ENCODE measurements at regions not wholly inside any gene's neighbourhood (a gene's known extent, or its start where the extent isn't known, plus 50 kb on each side); places are given as distances from the start of the nearest gene placed in this dataset.

DNA sequence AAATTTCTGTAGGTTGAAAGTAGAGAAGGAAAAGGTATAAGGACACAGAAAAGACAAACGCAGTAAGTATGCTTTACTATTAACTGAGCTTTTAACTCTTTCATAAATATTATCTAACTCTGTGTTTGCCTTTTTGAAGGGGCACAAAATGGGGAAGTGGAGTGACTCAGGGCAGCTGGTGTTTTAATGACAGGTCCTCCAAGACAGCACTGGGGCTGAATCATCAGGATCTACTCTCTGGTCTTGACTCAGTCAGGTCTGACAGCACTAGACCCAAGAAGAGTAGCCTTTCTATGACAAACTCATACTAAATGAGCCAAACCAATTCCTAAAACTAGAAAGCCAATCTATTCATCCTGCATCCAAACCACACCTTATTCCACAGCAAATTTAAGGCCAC is 102.2 kb downstream of the APTX start:
- CTCF ChIA-PET: interaction anchor here (1.2 kb wide), 1 partner anchor 70 kb away, joined by 3 read pairs; no protein-coding TSS in a partner anchor
- POLR2A ChIA-PET: no interaction called here
- DNase-seq: no peak
- Mint-ChIP-seq H3K4me3 (no peak overlapping the region), H3K9me3 (peaks cover 0 to 3% (median 2%) of the 10 kb centered on the region in 5 donors), H3K36me3 (peaks cover 0 to 5% (median 0%) of the 10 kb centered on the region in 3 donors), H3K27ac (no peak overlapping the region), H3K27me3 (peaks cover 10 to 22% of the 10 kb centered on the region in 2 donors), H3K4me1 (no peaks in the 10 kb centered on the region)
- no peaks in the 10 kb centered on the region for H3K36me3 ChIP-seq (ENCODE audit: insufficient read depth, low read length)
- no peak overlapping the region for H3K4me3 ChIP-seq (ENCODE audit: low read length)
- H3K4me1 ChIP-seq (ENCODE audit: insufficient read depth, low read length): no peaks in the 10 kb centered on the region
- no peaks in the 10 kb centered on the region for H3K9me3 ChIP-seq (ENCODE audit: low read length)
- no peak overlapping the region for H3K27ac ChIP-seq (ENCODE audit: low read depth, low read length)
- no peaks in the 10 kb centered on the region for H3K27me3 ChIP-seq (ENCODE audit: insufficient read depth, low read length, poor library complexity, severe bottlenecking)

DNA sequence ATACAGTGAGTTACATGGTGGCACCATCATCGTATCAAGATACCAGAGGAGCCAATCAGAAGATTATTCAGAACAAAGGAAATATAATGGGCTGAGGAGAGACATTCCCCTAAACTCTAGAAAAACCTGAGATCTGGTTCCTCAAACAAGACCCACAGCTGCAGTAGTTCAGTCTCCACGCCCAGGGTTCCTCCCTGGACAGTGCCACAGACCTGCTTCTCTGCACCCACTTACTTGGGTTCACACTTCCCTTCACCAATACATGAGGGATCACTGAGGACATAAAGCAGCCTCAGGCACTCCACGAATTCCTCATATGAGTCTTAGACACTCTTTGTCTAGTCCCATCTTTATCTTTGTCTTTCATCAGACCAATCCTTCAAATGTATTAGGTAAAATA is 101.7 kb downstream of the APTX start:
- H3K36me3 Mint-ChIP-seq: peaks cover 0 to 5% (median 0%) of the 10 kb centered on the region in 3 donors
- H3K9me3 Mint-ChIP-seq: peaks cover 0 to 3% (median 2%) of the 10 kb centered on the region in 5 donors
- H3K27me3 Mint-ChIP-seq: peaks cover 10 to 23% of the 10 kb centered on the region in 2 donors
- ChIA-PET POLR2A (no interaction called here), CTCF (interaction anchor here (1.2 kb wide), 1 partner anchor 70 kb away, joined by 3 read pairs; no protein-coding TSS in a partner anchor)
- Histone ChIP-seq H3K27ac (ENCODE audit: low read depth, low read length) (no peak overlapping the region), H3K4me1 (ENCODE audit: insufficient read depth, low read length) (no peaks in the 10 kb centered on the region), H3K36me3 (ENCODE audit: insufficient read depth, low read length) (no peaks in the 10 kb centered on the region), H3K27me3 (ENCODE audit: insufficient read depth, low read length, poor library complexity, severe bottlenecking) (no peaks in the 10 kb centered on the region), H3K4me3 (ENCODE audit: low read length) (no peak overlapping the region), H3K9me3 (ENCODE audit: low read length) (no peaks in the 10 kb centered on the region)
- no peak overlapping the region for H3K4me3 Mint-ChIP-seq
- no peak for DNase-seq
- no peaks in the 10 kb centered on the region for H3K4me1 Mint-ChIP-seq
- H3K27ac Mint-ChIP-seq: no peak overlapping the region

DNA sequence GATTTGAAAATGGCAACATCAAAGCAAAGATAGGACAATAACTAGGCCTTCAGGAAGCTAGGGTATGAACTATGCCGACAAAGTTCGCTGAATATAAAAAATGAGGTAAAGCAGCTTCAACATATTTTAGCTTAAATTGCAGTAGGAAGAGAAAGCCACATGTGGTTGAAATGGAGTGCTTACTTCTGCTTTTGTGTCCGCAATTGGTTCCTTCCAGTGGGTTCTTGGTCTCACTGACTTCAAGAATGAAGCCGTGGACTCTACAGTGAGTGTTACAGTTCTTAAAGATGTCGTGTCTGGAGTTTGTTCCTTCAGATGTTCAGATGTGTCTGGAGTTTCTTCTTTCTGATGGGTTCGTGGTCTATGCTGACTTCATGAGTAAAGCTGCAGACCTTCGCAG is 95.2 kb downstream of the APTX start:
- H3K36me3 ChIP-seq (ENCODE audit: insufficient read depth, low read length): no peaks in the 10 kb centered on the region
- H3K4me3 ChIP-seq (ENCODE audit: low read length): no peak overlapping the region
- Mint-ChIP-seq H3K27me3 (peaks cover 8 to 42% of the 10 kb centered on the region in 2 donors), H3K36me3 (peaks cover 0 to 15% (median 0%) of the 10 kb centered on the region in 3 donors), H3K27ac (no peak overlapping the region), H3K4me1 (no peaks in the 10 kb centered on the region), H3K4me3 (no peak overlapping the region), H3K9me3 (peaks cover 0 to 3% (median 0%) of the 10 kb centered on the region in 5 donors)
- no peaks in the 10 kb centered on the region for H3K9me3 ChIP-seq (ENCODE audit: low read length)
- CTCF ChIA-PET: no interaction called here
- H3K27me3 ChIP-seq (ENCODE audit: insufficient read depth, low read length, poor library complexity, severe bottlenecking): no peaks in the 10 kb centered on the region
- H3K4me1 ChIP-seq (ENCODE audit: insufficient read depth, low read length): no peaks in the 10 kb centered on the region
- H3K27ac ChIP-seq (ENCODE audit: low read depth, low read length): no peak overlapping the region
- no peak for DNase-seq
- POLR2A ChIA-PET: no interaction called here

DNA sequence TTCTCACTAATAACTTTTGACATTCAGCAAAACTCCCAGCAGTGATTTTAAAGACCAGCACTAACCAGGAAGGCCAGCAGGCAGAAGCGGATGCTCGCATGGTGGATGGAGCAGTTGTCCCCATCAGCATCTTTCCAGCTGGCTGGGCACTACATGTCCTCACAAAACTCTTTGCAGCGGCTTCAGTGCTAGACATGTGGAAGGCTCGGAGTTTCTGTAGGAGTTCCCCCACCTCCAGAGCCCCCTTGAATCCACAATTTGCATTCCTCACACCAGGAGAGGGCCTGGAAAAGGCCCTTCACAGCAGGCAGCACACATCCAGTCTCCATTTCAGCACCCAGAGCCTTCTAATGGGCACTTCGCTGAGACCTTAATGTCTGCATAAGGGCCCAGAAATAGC is 85.6 kb downstream of the APTX start:
- no peak overlapping the region for H3K4me3 ChIP-seq (ENCODE audit: low read length)
- Mint-ChIP-seq H3K27ac (no peak overlapping the region), H3K4me3 (no peak overlapping the region), H3K36me3 (no peaks in the 10 kb centered on the region), H3K27me3 (peaks cover 4% of the 10 kb centered on the region in 2 donors), H3K4me1 (no peaks in the 10 kb centered on the region), H3K9me3 (no peaks in the 10 kb centered on the region)
- no peaks in the 10 kb centered on the region for H3K9me3 ChIP-seq (ENCODE audit: low read length)
- H3K27ac ChIP-seq (ENCODE audit: low read depth, low read length): no peak overlapping the region
- H3K36me3 ChIP-seq (ENCODE audit: insufficient read depth, low read length): no peaks in the 10 kb centered on the region
- no peaks in the 10 kb centered on the region for H3K27me3 ChIP-seq (ENCODE audit: insufficient read depth, low read length, poor library complexity, severe bottlenecking)
- DNase-seq: no peak
- ChIA-PET CTCF (no interaction called here), POLR2A (no interaction called here)
- H3K4me1 ChIP-seq (ENCODE audit: insufficient read depth, low read length): no peaks in the 10 kb centered on the region

DNA sequence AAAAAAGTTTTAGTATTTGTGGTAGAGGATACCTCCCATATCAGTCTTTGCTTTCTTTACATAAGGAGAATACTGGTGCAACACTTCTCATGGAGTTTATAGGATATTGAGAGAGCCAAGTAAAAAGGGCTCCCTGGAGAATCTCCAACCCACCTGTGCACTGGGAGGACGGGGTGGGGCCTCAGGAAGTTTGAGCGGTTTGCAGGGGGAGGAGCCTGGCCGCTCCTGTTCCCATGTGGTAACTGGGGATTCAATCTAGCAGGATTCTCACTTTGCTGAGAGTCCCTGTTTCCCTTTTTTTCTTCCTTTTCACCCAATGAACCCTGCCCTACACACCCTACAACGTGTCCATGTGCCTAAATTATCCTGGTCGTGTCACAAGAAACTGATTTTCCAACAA is 82.8 kb downstream of the APTX start:
- Mint-ChIP-seq H3K36me3 (peaks cover 0 to 4% (median 0%) of the 10 kb centered on the region in 3 donors), H3K9me3 (no peaks in the 10 kb centered on the region), H3K4me1 (no peaks in the 10 kb centered on the region), H3K4me3 (no peak overlapping the region), H3K27ac (no peak overlapping the region), H3K27me3 (peaks cover 3 to 4% of the 10 kb centered on the region in 2 donors)
- DNase-seq: no peak
- H3K4me3 ChIP-seq (ENCODE audit: low read length): no peak overlapping the region
- no peak overlapping the region for H3K27ac ChIP-seq (ENCODE audit: low read depth, low read length)
- no peaks in the 10 kb centered on the region for H3K36me3 ChIP-seq (ENCODE audit: insufficient read depth, low read length)
- H3K27me3 ChIP-seq (ENCODE audit: insufficient read depth, low read length, poor library complexity, severe bottlenecking): no peaks in the 10 kb centered on the region
- H3K9me3 ChIP-seq (ENCODE audit: low read length): no peaks in the 10 kb centered on the region
- ChIA-PET POLR2A (no interaction called here), CTCF (no interaction called here)
- H3K4me1 ChIP-seq (ENCODE audit: insufficient read depth, low read length): no peaks in the 10 kb centered on the region

Measured in CD8-positive, alpha-beta memory T cell (primary cell).